HepG2 (cell line): ENCODE measurements at regions not wholly inside any gene's neighbourhood (a gene's known extent, or its start where the extent isn't known, plus 50 kb on each side); places are given as distances from the start of the nearest gene placed in this dataset.
"Not testable (repeated sequence)": the region's sequence is repeated elsewhere in the genome, so short reads cannot be mapped to it uniquely, and the experiment has no call there.

ENCODE experiments used
- ATAC-seq: fragments of 200-7000 bp; cut with Tn5 transposase; 3 replicates; pipeline ENCODE4 v1.9.1; 2020; ENCODE audit warnings: mild to moderate bottlenecking, moderate library complexity
- BruUV-seq: library from RNA; stranded (reverse); fragments of 400-500 nt; replicated peaks from 2 replicates; lab custom pipeline; 2021; lab: Mats Ljungman, UMichigan
- CTCF ChIA-PET: fragments of 300-600 bp; formaldehyde crosslinking; extraction: SDS; loops from one replicate; lab custom pipeline; 2021; ENCODE audit warnings: low total read pairs, inconsistent platforms, low intra/inter-chr PET ratio; lab: Yijun Ruan, JAX
- POLR2A ChIA-PET: fragments of 350-600 bp; sonication (Branson Sonifier 250); formaldehyde crosslinking; loops from one replicate; lab custom pipeline; 2020; ENCODE audit warnings: antibody characterized with exemption, inconsistent platforms; lab: Yijun Ruan, JAX
- DNase-seq: peaks from one replicate; pipeline ENCODE4 v3.0.0-alpha.2; 2015; ENCODE audit warnings: low spot score
- FAIRE-seq: peaks from 3 replicates; lab custom pipeline; 2011; peaks lifted over from hg19 to GRCh38; lab: Jason Lieb, UNC
- H2AFZ ChIP-seq: one replicate; pipeline ENCODE4 v1.6.1; 2011; ENCODE audit warnings: low read length, inconsistent platforms
- H3K27ac ChIP-seq: fragments of 300-600 bp; 3 replicates; pipeline ENCODE4 v1.8.0; 2011; ENCODE audit warnings: mixed run types, mild to moderate bottlenecking, mixed read lengths, low read length, inconsistent platforms; ENCODE audit not compliant: insufficient read depth; ENCODE audit errors: extremely low read length
- H3K27me3 ChIP-seq, 2 experiments: fragments of 200-600 bp in 1 of 2; 2 replicates in 1 of 2; 3 replicates in 1 of 2; pipeline versions ENCODE4 v1.6.0 to v1.8.0; 2011; ENCODE audit warnings: low read length in 2 of 2, mild to moderate bottlenecking in 2 of 2, moderate library complexity in 2 of 2, inconsistent platforms in 1 of 2; ENCODE audit not compliant: insufficient read depth in 2 of 2, control insufficient read depth in 1 of 2
- H3K36me3 ChIP-seq, 2 experiments: fragments of 200-600 bp in 1 of 2; replicated peaks in 1 of 2; 2 replicates in 1 of 2; 3 replicates in 1 of 2; pipeline versions ENCODE4 v1.5.1 to v1.8.0; 2011; ENCODE audit warnings: low read length in 2 of 2, inconsistent platforms in 1 of 2; ENCODE audit not compliant: insufficient read depth in 2 of 2, control insufficient read depth in 1 of 2
- H3K4me1 ChIP-seq: 2 replicates; pipeline ENCODE4 v1.5.1; 2012; ENCODE audit warnings: low read length, inconsistent platforms; ENCODE audit not compliant: insufficient read depth
- H3K4me2 ChIP-seq: 2 replicates; pipeline ENCODE4 v1.6.0; 2011; ENCODE audit warnings: low read depth, low read length, inconsistent platforms
- H3K4me3 ChIP-seq, 3 experiments: fragments of 200-600 bp in 1 of 3; sonication (generic), shearing (Covaris generic) in 1 of 3; replicated peaks in 1 of 3; 2 replicates each; pipeline ENCODE4 v1.5.1; 2011 to 2016; ENCODE audit warnings: low read length in 3 of 3, inconsistent platforms in 2 of 3, low read depth in 2 of 3, mild to moderate bottlenecking in 2 of 3, control low read depth in 1 of 3, mixed read lengths in 1 of 3; ENCODE audit not compliant: insufficient read depth in 1 of 3
- H3K79me2 ChIP-seq: one replicate; pipeline ENCODE4 v1.6.1; 2011; ENCODE audit warnings: low read length, inconsistent platforms; ENCODE audit not compliant: insufficient read depth
- H3K9ac ChIP-seq: 2 replicates; pipeline ENCODE4 v1.6.0; 2011; ENCODE audit warnings: mild to moderate bottlenecking, low read depth, low read length, inconsistent platforms; ENCODE audit not compliant: insufficient read depth
- H3K9me3 ChIP-seq: 2 replicates; pipeline ENCODE4 v1.5.1; 2012; ENCODE audit warnings: mild to moderate bottlenecking, low read length
- H4K20me1 ChIP-seq: 2 replicates; pipeline ENCODE4 v1.6.0; 2011; ENCODE audit warnings: inconsistent platforms, mild to moderate bottlenecking, low read length, moderate library complexity; ENCODE audit not compliant: insufficient read depth
- HMG20A ChIP-seq: IDR thresholded peaks from 2 replicates; pipeline ENCODE4 v1.6.1; 2016; ENCODE audit warnings: borderline replicate concordance
- HNF4A ChIP-seq: sonication (generic); formaldehyde crosslinking; IDR thresholded peaks from 2 replicates; pipeline ENCODE4 v1.4.0; 2020; ENCODE audit warnings: missing genetic modification reagents
- ZNF569 ChIP-seq: sonication (generic); formaldehyde crosslinking; IDR thresholded peaks from 2 replicates; pipeline ENCODE4 v1.5.0; 2020; ENCODE audit warnings: mild to moderate bottlenecking, missing genetic modification reagents, moderate library complexity, borderline replicate concordance
- WGBS: methylation state at CpG from one replicate; pipeline ENCODE4 v1.1.6; 2017; ENCODE audit warnings: low lambda C conversion rate; 5-methylcytosine and 5-hydroxymethylcytosine counted together
- in situ Hi-C: cut with HindIII; loops from 2 replicates; pipeline ENCODE4 v1.10.0; 2017; ENCODE audit warnings: low pct_unique_long_range_greater_than_20kb; ENCODE audit not compliant: extremely low pct_ligation_motif_present
- intact Hi-C: fragments of 100-400 bp; cut with micrococcal nuclease; formaldehyde crosslinking; loops from one replicate; pipeline ENCODE4 v1.10.0; 2022; ENCODE audit not compliant: unreplicated experiment
- TF ChIP-seq, protein P1 (sequence below): sonication (generic); formaldehyde crosslinking; IDR thresholded peaks from 2 replicates; pipeline ENCODE4 v1.5.0; 2020; ENCODE audit warnings: mild to moderate bottlenecking, missing genetic modification reagents, moderate library complexity

DNA sequence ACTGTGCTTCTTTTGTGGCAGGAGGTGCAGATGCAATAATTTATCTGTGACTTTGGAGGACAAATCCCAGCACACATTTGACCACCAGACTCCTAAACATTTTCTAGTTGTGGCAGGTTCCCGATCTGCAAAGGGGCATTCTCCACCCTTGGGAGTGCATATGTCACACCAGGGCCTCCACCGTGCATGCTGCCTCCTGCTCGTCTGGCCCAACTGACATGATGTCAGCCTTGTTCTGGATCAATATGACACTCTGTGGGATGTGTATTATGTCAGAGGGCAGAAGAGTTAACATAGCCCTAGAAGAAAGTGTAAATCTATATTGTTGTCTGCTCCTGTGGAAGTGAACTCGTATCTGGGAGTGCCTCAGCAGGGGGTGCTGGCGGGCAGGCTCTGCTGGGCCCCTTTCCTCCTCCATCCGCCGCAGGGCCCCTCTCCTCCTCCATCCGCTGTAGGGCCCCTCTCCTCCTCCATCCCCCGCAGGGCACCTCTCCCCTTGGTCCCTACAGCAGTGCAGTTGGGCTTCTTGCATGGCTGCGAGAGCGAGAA, 97.7 kb upstream of the PPP1R26 start:
- no peaks in the 10 kb centered on the region for H3K9me3 ChIP-seq
- no peak for DNase-seq
- H3K9ac ChIP-seq, result no peak overlapping the region
- ChIA-PET CTCF (no interaction called here), POLR2A (no interaction called here)
- no peaks in the 10 kb centered on the region for H3K36me3 ChIP-seq
- no peak overlapping the region for H2AFZ ChIP-seq
- H3K4me2 ChIP-seq, result no peak overlapping the region
- no peak for ATAC-seq
- H4K20me1 ChIP-seq, result no peaks in the 10 kb centered on the region
- WGBS, result 15% methylated on average over 9 of the region's 11 CpGs
- intact Hi-C loops, result no loop called here
- no TSS peak for BruUV-seq
- H3K4me1 ChIP-seq, result no peaks in the 10 kb centered on the region; the same call in 1 of the 2 replicates
- H3K4me3 ChIP-seq, result no peak overlapping the region
- H3K79me2 ChIP-seq, result no peaks in the 10 kb centered on the region
- TF ChIP-seq ZNF569 (CRISPR knock-in tag), result no peak
- TF ChIP-seq, protein P1, sequence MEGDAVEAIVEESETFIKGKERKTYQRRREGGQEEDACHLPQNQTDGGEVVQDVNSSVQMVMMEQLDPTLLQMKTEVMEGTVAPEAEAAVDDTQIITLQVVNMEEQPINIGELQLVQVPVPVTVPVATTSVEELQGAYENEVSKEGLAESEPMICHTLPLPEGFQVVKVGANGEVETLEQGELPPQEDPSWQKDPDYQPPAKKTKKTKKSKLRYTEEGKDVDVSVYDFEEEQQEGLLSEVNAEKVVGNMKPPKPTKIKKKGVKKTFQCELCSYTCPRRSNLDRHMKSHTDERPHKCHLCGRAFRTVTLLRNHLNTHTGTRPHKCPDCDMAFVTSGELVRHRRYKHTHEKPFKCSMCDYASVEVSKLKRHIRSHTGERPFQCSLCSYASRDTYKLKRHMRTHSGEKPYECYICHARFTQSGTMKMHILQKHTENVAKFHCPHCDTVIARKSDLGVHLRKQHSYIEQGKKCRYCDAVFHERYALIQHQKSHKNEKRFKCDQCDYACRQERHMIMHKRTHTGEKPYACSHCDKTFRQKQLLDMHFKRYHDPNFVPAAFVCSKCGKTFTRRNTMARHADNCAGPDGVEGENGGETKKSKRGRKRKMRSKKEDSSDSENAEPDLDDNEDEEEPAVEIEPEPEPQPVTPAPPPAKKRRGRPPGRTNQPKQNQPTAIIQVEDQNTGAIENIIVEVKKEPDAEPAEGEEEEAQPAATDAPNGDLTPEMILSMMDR (CRISPR knock-in tag), result 0 out of 2 replicates have a peak, but pooled peaks have one; percentile 5
- peaks cover 4 to 34% of the 10 kb centered on the region in 2 experiments; a peak in 3 of 5 replicates for H3K27me3 ChIP-seq
- H3K27ac ChIP-seq, result no peak overlapping the region
- FAIRE-seq, result no peak
- in situ Hi-C loops, result no loop called here

DNA sequence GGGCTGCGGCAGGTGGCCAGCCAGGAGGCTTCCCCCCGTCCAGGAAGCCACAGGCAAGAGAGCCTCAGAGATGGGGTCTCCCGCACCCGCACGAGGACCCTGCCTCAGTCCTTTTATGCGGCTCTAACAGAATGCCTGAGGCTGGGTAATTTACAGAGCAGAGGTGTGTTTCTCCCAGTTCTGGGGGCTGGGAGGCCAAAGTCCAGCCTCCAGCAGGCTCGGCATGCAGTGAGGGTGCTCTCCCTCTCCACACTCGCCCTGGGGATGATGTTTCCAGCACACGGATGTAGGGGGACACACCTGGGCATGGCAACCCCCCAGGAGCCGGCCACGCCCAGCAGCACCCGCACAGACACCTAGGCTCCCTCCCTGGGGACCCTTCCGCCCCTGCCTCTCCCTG, 95.4 kb upstream of the PPP1R26 start:
- POLR2A ChIA-PET, result no interaction called here
- no peak; the same call in 2 of the 3 replicates for ATAC-seq
- intact Hi-C loops, result no loop called here
- TF ChIP-seq HMG20A (CRISPR knock-in tag), result no peak
- TF ChIP-seq HNF4A (CRISPR knock-in tag), result peak; percentile 24; the same call in 1 of the 2 replicates
- TF ChIP-seq, all 625 proteins: peak for 1
- no peak for DNase-seq
- no peak for FAIRE-seq
- Histone ChIP-seq H4K20me1 (no peaks in the 10 kb centered on the region), H3K4me1 (no peaks in the 10 kb centered on the region; the same call in 1 of the 2 replicates), H3K36me3 (no peaks in the 10 kb centered on the region), H3K9ac (no peak overlapping the region), H3K27me3 (peaks cover 4 to 25% of the 10 kb centered on the region in 2 experiments; a peak in 3 of 5 replicates), H2AFZ (no peak overlapping the region), H3K79me2 (no peaks in the 10 kb centered on the region), H3K4me2 (no peak overlapping the region), H3K27ac (no peak overlapping the region), H3K4me3 (no peak overlapping the region), H3K9me3 (no peaks in the 10 kb centered on the region)
- 0% methylated on average over 2 of the region's 13 CpGs for WGBS
- in situ Hi-C loops, result no loop called here
- CTCF ChIA-PET, result no interaction called here
- BruUV-seq, result no TSS peak

DNA sequence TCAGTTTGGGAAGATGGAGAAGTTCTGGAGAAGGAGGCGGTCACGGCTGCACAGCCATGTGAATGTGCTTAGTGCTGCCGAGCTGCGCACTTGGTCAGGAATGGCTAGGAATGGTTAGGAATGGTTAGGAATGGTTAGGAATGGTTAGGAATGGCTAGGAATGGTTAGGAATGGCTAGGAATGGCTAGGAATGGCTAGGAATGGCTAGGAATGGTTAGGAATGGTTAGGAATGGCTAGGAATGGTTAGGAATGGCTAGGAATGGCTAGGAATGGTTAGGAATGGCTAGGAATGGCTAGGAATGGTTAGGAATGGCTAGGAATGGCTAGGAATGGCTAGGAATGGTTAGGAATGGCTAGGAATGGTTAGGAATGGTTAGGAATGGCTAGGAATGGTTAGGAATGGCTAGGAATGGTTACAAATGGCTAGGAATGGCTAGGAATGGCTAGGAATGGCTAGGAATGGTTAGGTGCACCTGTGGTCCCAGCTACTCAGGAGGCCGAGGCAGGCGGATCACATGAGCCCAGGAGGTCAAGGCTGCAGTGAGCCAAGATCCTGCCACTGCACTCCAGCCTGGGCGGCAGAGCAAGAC, 94.7 kb upstream of the PPP1R26 start:
- intact Hi-C loops, ATAC-seq, H3K79me2 ChIP-seq, DNase-seq, in situ Hi-C loops, FAIRE-seq, H3K36me3 ChIP-seq, CTCF ChIA-PET, H3K4me3 ChIP-seq, H3K4me1 ChIP-seq, H3K27ac ChIP-seq, H3K4me2 ChIP-seq, H2AFZ ChIP-seq, H3K9ac ChIP-seq, POLR2A ChIA-PET, H4K20me1 ChIP-seq, BruUV-seq, H3K9me3 ChIP-seq: not testable (repeated sequence)
- 21% methylated on average over 6 of the region's 7 CpGs for WGBS
- H3K27me3 ChIP-seq, result peaks cover 4 to 26% of the 10 kb centered on the region in 2 experiments; a peak in 3 of 5 replicates
